ENCODE measurements at regions not wholly inside any gene's neighbourhood (a gene's known extent, or its start where the extent isn't known, plus 50 kb on each side); places are given as distances from the start of the nearest gene placed in this dataset.

GRCh38 chr3:39000008-39000450 lies 51.7 kb downstream of the SCN11A start:
- FAIRE-seq, result peak; percentile 92

GRCh38 chr3:38998086-38998485 lies 53.7 kb downstream of the SCN11A start:
- FAIRE-seq, result no peak

GRCh38 chr3:38996193-38996592 lies 55.6 kb downstream of the SCN11A start:
- FAIRE-seq, result no peak

- FAIRE-seq, result no peak
These were observed 57.5 kb downstream of the SCN11A start for GRCh38 chr3:38994251-38994650.

- FAIRE-seq, result no peak
These were observed 59.5 kb downstream of the SCN11A start for GRCh38 chr3:38992117-38992760.

- FAIRE-seq, result no peak
These were observed 61.1 kb downstream of the SCN11A start for GRCh38 chr3:38990621-38991020.

- FAIRE-seq, result no peak
These were observed 61.7 kb downstream of the SCN11A start for GRCh38 chr3:38989917-38990510.

- FAIRE-seq, result no peak
These were observed 62.8 kb downstream of the SCN11A start for GRCh38 chr3:38988955-38989354.

- no peak for FAIRE-seq
These were observed 64.3 kb downstream of the SCN11A start for GRCh38 chr3:38987456-38987855.

- FAIRE-seq, result no peak
These were observed 64.8 kb downstream of the SCN11A start for GRCh38 chr3:38986901-38987300.

GRCh38 chr3:38985981-38986380 lies 65.8 kb downstream of the SCN11A start:
- no peak for FAIRE-seq

GRCh38 chr3:38985581-38985980 lies 66.2 kb downstream of the SCN11A start:
- FAIRE-seq, result no peak

GRCh38 chr3:38984731-38985130 lies 67.0 kb downstream of the SCN11A start:
- no peak for FAIRE-seq

GRCh38 chr3:38984110-38984509 lies 67.6 kb downstream of the SCN11A start:
- no peak for FAIRE-seq

GRCh38 chr3:38980938-38981337 lies 70.8 kb downstream of the SCN11A start:
- no peak for FAIRE-seq

GRCh38 chr3:38978729-38979128 lies 73.0 kb downstream of the SCN11A start:
- FAIRE-seq, result no peak

- no peak for FAIRE-seq
These were observed 80.7 kb downstream of the SCN11A start for GRCh38 chr3:38970851-38971638.

- no peak for FAIRE-seq
These were observed 82.2 kb downstream of the SCN11A start for GRCh38 chr3:38969317-38970235.

GRCh38 chr3:38968891-38969290 lies 82.9 kb downstream of the SCN11A start:
- no peak for FAIRE-seq

- no peak for FAIRE-seq
These were observed 83.3 kb downstream of the SCN11A start for GRCh38 chr3:38968403-38968802.

GRCh38 chr3:38967693-38967989 lies 84.1 kb downstream of the SCN11A start:
- FAIRE-seq, result no peak

- FAIRE-seq, result no peak
These were observed 84.7 kb downstream of the SCN11A start for GRCh38 chr3:38966811-38967692.
